Ishikawa (cell line): ENCODE measurements at regions not wholly inside any gene's neighbourhood (a gene's known extent, or its start where the extent isn't known, plus 50 kb on each side); places are given as distances from the start of the nearest gene placed in this dataset.

Experiments
- CREB1 ChIP-seq: IDR thresholded peaks from 2 replicates; pipeline ENCODE4 v1.6.1; 2012; ENCODE audit warnings: low read depth
- EGR1 ChIP-seq: IDR thresholded peaks from 2 replicates; pipeline ENCODE4 v1.6.1; 2012
- EP300 ChIP-seq: IDR thresholded peaks from 2 replicates; pipeline ENCODE4 v1.6.1; 2012; ENCODE audit warnings: borderline replicate concordance
- MAX ChIP-seq: IDR thresholded peaks from 2 replicates; pipeline ENCODE4 v1.6.1; 2012
- RAD21 ChIP-seq: IDR thresholded peaks from 2 replicates; pipeline ENCODE4 v1.6.1; 2012; ENCODE audit warnings: low read depth
- REST ChIP-seq: IDR thresholded peaks from 2 replicates; pipeline ENCODE4 v1.6.1; 2012; ENCODE audit warnings: low read depth, mild to moderate bottlenecking
- TAF1 ChIP-seq: IDR thresholded peaks from 2 replicates; pipeline ENCODE4 v1.6.1; 2012; ENCODE audit warnings: low read depth, mild to moderate bottlenecking
- TCF12 ChIP-seq: IDR thresholded peaks from 2 replicates; pipeline ENCODE4 v1.6.1; 2012; ENCODE audit warnings: low read depth
- YY1 ChIP-seq: IDR thresholded peaks from 2 replicates; pipeline ENCODE4 v1.6.1; 2012; ENCODE audit warnings: low read depth
- ZBTB7A ChIP-seq: IDR thresholded peaks from 2 replicates; pipeline ENCODE4 v1.6.1; 2012; ENCODE audit warnings: low read depth

- TF ChIP-seq RAD21 = no peak
- no peak for TF ChIP-seq MAX
- no peak for TF ChIP-seq CREB1
- no peak for TF ChIP-seq TAF1
- no peak for TF ChIP-seq EP300
- no peak for TF ChIP-seq TCF12
- no peak for TF ChIP-seq REST
- no peak for TF ChIP-seq EGR1
- TF ChIP-seq YY1 = no peak
- no peak for TF ChIP-seq ZBTB7A
Measured at GRCh38 chr5:68465133-68465532, 249.6 kb downstream of the PIK3R1 start.
